GM18517 (cell line): ENCODE measurements at regions not wholly inside any gene's neighbourhood (a gene's known extent, or its start where the extent isn't known, plus 50 kb on each side); places are given as distances from the start of the nearest gene placed in this dataset.
"Not testable (repeated sequence)": the region's sequence is repeated elsewhere in the genome, so short reads cannot be mapped to it uniquely, and the experiment has no call there.

Experiments
- ATAC-seq: cut with Tn5 transposase; IDR thresholded peaks from one replicate; pipeline ENCODE4 v1.9.1; 2021; ENCODE audit warnings: mild to moderate bottlenecking, moderate library complexity; ENCODE audit not compliant: unreplicated experiment

- ATAC-seq, result no peak
Observed at GRCh38 chr15:95610945-95611344, 719.6 kb upstream of the NR2F2 start.

DNA sequence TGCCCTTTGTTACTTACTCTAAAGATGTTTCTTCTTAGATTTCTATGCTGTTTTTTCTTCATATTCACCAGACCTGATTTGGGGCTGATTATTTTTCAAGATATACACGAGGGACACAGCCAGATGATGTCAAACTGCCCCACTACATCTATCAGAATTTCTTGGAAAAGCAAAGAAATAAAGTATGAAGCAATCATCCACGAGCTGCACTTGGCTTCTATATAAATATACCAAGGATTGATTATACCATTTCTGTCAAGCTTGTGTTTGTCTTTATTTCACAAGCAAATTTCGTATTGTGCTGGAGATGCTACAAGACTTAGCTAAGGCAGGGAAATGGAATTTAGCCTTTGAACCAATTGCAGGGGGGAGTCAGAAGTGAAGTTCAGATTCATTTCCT is 715.1 kb upstream of the NR2F2 start:
- ATAC-seq, result no peak

- ATAC-seq, result no peak
Observed at GRCh38 chr15:95616306-95616705, 714.2 kb upstream of the NR2F2 start.

GRCh38 chr15:95620934-95621579 is 709.4 kb upstream of the NR2F2 start:
- peak; percentile 52 for ATAC-seq

DNA sequence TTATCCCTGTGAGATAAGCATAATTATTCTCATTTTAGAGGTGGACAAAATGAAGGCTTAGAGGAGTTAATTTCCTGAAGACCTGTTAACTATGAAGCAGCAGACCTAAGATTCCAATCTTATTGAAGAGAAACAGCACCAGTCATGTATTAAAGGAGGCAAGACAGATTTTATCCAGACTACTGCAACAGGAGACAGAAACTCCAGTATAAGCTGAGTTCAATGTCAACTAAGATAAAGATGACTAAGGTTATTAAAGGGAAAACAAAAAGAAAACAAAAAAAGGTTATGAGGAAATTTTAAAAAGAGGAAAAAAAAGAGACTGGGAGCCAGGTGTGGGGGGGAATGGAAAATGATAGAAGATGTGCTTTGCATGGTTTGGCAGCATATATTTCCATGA is 707.7 kb upstream of the NR2F2 start:
- no peak for ATAC-seq

DNA sequence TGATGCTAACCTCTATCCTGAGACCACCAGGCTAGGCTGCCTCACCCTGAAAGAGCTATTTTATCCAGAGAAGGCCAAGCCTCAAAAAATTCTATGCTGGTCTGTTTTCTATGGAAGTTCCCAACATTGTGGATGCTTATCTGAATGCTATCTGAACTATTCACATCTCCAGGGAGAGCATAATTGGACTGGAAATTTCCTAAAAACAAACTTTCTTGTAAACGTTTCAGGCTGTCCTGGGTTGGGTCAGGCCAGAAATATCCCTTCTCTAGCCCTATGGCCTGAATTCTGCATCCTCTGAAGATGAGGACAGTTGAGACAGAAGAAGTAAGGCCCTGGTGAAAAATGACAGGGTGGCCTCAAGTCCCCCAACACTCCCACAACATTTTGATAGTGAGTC is 706.4 kb upstream of the NR2F2 start:
- ATAC-seq, result no peak

GRCh38 chr15:95624616-95625361 is 705.7 kb upstream of the NR2F2 start:
- ATAC-seq, result no peak

DNA sequence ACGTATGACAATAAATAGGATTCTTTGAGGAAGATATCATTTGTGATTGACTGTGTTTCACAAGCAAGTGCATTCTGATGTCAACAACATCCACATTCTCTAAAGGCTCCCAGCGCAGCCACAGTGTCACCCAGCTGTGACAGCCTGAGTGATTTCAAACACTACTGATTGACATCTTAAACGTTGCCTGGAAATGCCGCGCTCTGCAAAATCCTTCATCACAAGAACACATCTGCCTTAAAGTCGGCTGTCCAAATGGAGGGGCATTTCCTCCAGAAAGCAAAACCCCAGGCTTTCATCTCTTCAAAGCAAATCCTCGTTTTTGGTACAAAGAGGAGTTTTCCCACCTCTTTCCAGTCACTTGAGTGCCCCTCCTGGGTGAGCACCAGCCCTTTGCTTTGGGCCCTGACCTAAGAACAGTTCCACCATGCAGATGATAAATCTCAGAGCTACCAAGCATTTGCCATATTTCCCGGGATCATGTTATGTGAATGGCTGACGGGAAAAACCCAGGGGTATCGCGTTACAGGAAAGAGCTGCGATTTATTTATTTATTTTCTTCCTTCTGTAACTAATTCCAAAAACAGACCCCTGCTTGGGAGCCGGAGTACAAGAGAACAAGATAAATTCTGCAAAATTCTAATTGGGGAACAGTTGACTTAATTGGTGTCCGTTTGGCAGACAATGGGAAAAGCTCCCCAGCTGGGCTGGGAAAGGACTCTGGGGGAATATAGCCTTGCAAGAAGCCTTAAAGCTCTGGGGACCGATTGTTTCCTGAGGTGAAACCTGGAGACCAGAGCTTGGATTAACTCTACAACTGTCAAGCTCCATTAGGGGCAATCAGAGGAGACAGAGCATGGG is 703.8 kb upstream of the NR2F2 start:
- ATAC-seq, result no peak

- ATAC-seq, result no peak
Observed at GRCh38 chr15:95629503-95630168, 700.9 kb upstream of the NR2F2 start.

DNA sequence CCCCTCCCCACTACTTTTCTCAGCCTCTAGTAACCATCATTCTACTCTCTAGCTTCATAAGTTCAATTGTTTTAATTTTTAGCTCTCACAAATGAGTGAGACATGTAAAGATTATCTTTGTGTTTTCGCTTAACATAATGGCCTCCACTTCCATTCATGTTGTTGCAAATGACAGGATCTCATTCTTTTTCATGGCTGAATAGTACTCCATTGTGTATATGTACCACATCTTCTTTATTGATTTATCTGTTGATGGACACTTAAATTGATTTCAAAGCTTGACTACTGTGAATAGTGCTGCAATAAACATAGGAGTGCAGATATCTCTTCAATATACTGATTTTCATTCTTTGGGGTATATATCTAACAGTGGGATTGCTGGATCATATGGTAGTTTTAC is 699.8 kb upstream of the NR2F2 start:
- no peak for ATAC-seq

DNA sequence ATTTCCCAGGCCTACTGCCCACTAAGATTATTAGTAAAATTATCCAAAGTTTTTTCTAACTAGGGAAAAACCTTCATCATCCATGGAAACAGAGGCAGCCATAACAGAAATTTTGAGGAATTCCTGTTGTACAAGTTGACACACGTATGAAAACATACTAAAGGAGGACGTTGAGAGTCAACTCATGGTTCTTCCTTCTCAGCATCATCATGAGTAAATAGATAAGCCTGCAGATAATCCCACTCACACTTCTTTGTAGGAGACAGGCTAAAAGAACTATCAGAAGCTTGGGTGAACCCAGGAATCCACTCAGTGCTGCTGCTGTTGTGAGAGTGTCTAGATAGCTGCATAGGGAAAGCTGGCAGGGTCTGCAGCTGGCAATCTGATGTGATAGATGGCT is 694.8 kb upstream of the NR2F2 start:
- no peak for ATAC-seq

- no peak for ATAC-seq
Observed at GRCh38 chr15:95636107-95636506, 694.4 kb upstream of the NR2F2 start.

- not testable (repeated sequence) for ATAC-seq
Observed at GRCh38 chr15:95637234-95637633, 693.3 kb upstream of the NR2F2 start.

GRCh38 chr15:95639208-95639607 is 691.3 kb upstream of the NR2F2 start:
- no peak for ATAC-seq

GRCh38 chr15:95644100-95644875 is 686.2 kb upstream of the NR2F2 start:
- no peak for ATAC-seq

- ATAC-seq, result no peak
Observed at GRCh38 chr15:95645791-95646338, 684.6 kb upstream of the NR2F2 start.

DNA sequence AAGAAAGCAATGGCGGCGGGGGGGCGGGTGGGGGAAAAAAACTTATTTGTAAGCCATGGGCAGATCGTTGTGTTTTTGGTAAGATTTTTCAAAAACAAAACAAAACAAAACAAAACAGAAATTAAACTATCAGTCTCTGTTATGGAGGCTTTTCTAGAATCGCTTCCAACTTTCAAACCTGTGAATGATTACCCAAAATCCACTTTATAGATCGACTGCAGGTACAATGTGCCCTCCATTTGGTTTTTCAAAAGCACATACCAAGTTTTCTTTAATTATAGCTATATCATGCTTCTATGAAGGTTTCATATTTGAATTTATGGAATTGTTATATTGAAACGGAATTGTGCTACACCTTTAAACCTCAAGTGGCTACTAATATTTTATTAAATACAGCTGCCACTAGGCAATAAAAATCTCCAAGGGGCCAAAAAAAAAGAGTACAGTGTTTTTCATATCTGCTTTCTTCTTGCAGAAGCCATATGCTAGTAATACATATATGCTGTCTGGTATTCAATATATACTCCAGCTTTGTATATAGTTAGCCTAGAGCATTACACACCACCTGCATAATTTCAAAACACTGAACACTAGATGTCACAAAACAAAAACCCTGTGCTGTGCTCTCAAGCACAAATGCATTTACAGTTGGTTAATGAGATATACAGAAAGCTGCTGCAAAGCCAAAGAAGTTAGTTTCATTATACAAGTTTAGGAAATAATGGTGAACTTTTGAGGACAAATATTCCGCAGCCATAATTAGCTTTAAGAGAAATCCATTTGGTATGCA is 683.8 kb upstream of the NR2F2 start:
- ATAC-seq, result no peak

- no peak for ATAC-seq
Observed at GRCh38 chr15:95647531-95648277, 682.8 kb upstream of the NR2F2 start.

DNA sequence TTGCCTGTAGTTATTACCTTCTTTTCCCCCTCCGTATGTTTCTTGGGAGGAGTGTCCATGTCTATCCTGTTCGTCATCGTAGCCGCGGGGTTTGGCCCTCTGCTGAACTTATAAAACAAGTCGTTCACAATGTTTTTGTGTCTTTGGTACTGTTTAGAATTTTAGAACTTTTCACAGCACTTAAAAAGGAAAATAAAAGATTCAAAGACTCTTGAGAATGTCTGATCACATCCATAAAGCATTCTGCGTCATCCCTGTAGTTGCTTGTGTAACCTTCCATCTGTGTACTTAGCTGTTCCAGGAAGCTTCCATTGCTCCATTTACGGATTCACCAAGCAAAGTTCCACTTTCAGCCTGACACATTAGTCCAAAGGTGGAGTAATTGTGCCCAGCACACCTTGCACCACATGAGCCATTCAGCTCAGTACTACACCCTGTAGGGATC is 677.1 kb upstream of the NR2F2 start:
- no peak for ATAC-seq
